ENCODE measurements at regions not wholly inside any gene's neighbourhood (a gene's known extent, or its start where the extent isn't known, plus 50 kb on each side); places are given as distances from the start of the nearest gene placed in this dataset.

DNA sequence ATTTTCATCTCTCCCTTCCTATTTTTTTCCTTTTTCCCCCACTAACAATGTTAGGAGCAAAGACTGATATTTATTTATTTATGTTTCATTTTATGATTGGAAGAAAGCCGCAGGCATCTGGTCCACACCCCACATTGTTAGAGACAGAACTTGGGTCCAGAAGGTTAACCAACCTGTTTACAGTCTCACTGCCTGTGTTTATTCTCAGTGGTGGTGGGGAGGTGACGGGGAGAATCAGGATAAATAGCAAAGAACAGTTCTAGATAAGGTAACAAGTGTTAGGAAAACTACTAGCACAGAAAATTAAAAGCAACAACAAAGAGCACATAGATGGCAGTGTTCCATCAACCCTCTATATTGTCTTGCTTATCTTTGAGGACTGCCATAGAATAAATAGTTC lies 301.7 kb upstream of the DIPK2B start:
- H3K27ac ChIP-seq (ENCODE audit: low read depth, low read length, poor library complexity, severe bottlenecking): no peak overlapping the region

GRCh38 chrX:45497290-45497689 lies 296.6 kb upstream of the DIPK2B start:
- Histone ChIP-seq H3K9me3 (ENCODE audit: low read length) (no peaks in the 10 kb centered on the region), H3K36me3 (ENCODE audit: insufficient read depth, low read length) (no peaks in the 10 kb centered on the region), H3K27me3 (ENCODE audit: insufficient read depth, low read length) (no peaks in the 10 kb centered on the region), H3K9ac (ENCODE audit: low read length) (no peak overlapping the region), H3K27ac (ENCODE audit: low read depth, low read length, poor library complexity, severe bottlenecking) (no peak overlapping the region), H3K9me2 (ENCODE audit: low read depth, low read length) (no peaks in the 10 kb centered on the region), H3K4me2 (ENCODE audit: low read length) (no peak overlapping the region), H3F3A (ENCODE audit: insufficient read depth, low read length) (no peaks in the 10 kb centered on the region), H4K20me1 (ENCODE audit: insufficient read depth, low read length) (no peaks in the 10 kb centered on the region), H3K4me1 (ENCODE audit: insufficient read depth, low read length, severe bottlenecking) (no peaks in the 10 kb centered on the region), H3K4me3 (ENCODE audit: low read depth, low read length, poor library complexity, severe bottlenecking) (no peak overlapping the region), H3K79me2 (ENCODE audit: insufficient read depth, low read length) (no peaks in the 10 kb centered on the region), H2AFZ (ENCODE audit: low read length) (no peak overlapping the region)
- TF ChIP-seq CTCF (IDR thresholded peaks at IDR 0.05; ENCODE audit: low read length): no peak
- no peak for TF ChIP-seq EZH2 (IDR thresholded peaks at IDR 0.05; ENCODE audit: borderline replicate concordance, low read length)

More for the DNA sequence above, 301.7 kb upstream of the DIPK2B start:
- no peaks in the 10 kb centered on the region for H3K9me3 ChIP-seq (ENCODE audit: low read length)
- no peaks in the 10 kb centered on the region for H3K27me3 ChIP-seq (ENCODE audit: insufficient read depth, low read length)
- no peak overlapping the region for H3K4me2 ChIP-seq (ENCODE audit: low read length)
- no peaks in the 10 kb centered on the region for H3K9me2 ChIP-seq (ENCODE audit: low read depth, low read length)
- no peaks in the 10 kb centered on the region for H3K4me1 ChIP-seq (ENCODE audit: insufficient read depth, low read length, severe bottlenecking)
- no peak overlapping the region for H3K4me3 ChIP-seq (ENCODE audit: low read depth, low read length, poor library complexity, severe bottlenecking)
- H4K20me1 ChIP-seq (ENCODE audit: insufficient read depth, low read length): no peaks in the 10 kb centered on the region
- H3K79me2 ChIP-seq (ENCODE audit: insufficient read depth, low read length): no peaks in the 10 kb centered on the region
- H3K9ac ChIP-seq (ENCODE audit: low read length): no peak overlapping the region
- TF ChIP-seq CTCF (IDR thresholded peaks at IDR 0.05; ENCODE audit: low read length) (no peak), EZH2 (IDR thresholded peaks at IDR 0.05; ENCODE audit: borderline replicate concordance, low read length) (no peak)
- H3K36me3 ChIP-seq (ENCODE audit: insufficient read depth, low read length): no peaks in the 10 kb centered on the region
- H2AFZ ChIP-seq (ENCODE audit: low read length): no peak overlapping the region
- no peaks in the 10 kb centered on the region for H3F3A ChIP-seq (ENCODE audit: insufficient read depth, low read length)

- H3K9me2 ChIP-seq (ENCODE audit: low read depth, low read length): no peaks in the 10 kb centered on the region
- H3K36me3 ChIP-seq (ENCODE audit: insufficient read depth, low read length): no peaks in the 10 kb centered on the region
- H3K27ac ChIP-seq (ENCODE audit: low read depth, low read length, poor library complexity, severe bottlenecking): no peak overlapping the region
- no peaks in the 10 kb centered on the region for H3F3A ChIP-seq (ENCODE audit: insufficient read depth, low read length)
- no peaks in the 10 kb centered on the region for H4K20me1 ChIP-seq (ENCODE audit: insufficient read depth, low read length)
- H2AFZ ChIP-seq (ENCODE audit: low read length): no peak overlapping the region
- TF ChIP-seq EZH2 (IDR thresholded peaks at IDR 0.05; ENCODE audit: borderline replicate concordance, low read length) (no peak), CTCF (IDR thresholded peaks at IDR 0.05; ENCODE audit: low read length) (no peak)
- no peaks in the 10 kb centered on the region for H3K27me3 ChIP-seq (ENCODE audit: insufficient read depth, low read length)
- H3K4me3 ChIP-seq (ENCODE audit: low read depth, low read length, poor library complexity, severe bottlenecking): no peak overlapping the region
- H3K9me3 ChIP-seq (ENCODE audit: low read length): no peaks in the 10 kb centered on the region
- H3K9ac ChIP-seq (ENCODE audit: low read length): no peak overlapping the region
- H3K4me2 ChIP-seq (ENCODE audit: low read length): no peak overlapping the region
- no peaks in the 10 kb centered on the region for H3K79me2 ChIP-seq (ENCODE audit: insufficient read depth, low read length)
- H3K4me1 ChIP-seq (ENCODE audit: insufficient read depth, low read length, severe bottlenecking): no peaks in the 10 kb centered on the region
Measured at GRCh38 chrX:45485719-45486118, 285.0 kb upstream of the DIPK2B start.

Data from OCI-LY1 (cell line).